Neutrophil (primary cell): ENCODE measurements at regions not wholly inside any gene's neighbourhood (a gene's known extent, or its start where the extent isn't known, plus 50 kb on each side); places are given as distances from the start of the nearest gene placed in this dataset.
A peak's percentile ranks its signal among the peaks of the same experiment; 100 is the strongest.

Source experiments
- H3K27ac ChIP-seq: fragments of 200-600 bp; sonication (generic); 2 replicates; pipeline ENCODE4 v1.5.1; 2016; ENCODE audit warnings: mild to moderate bottlenecking, moderate library complexity
- H3K27me3 ChIP-seq: fragments of 200-600 bp; sonication (generic); 2 replicates; pipeline ENCODE4 v1.6.0; 2016; ENCODE audit warnings: mild to moderate bottlenecking
- H3K36me3 ChIP-seq: fragments of 200-600 bp; sonication (generic); 2 replicates; pipeline ENCODE4 v1.5.1; 2017
- H3K4me1 ChIP-seq, 2 experiments: fragments of 200-600 bp in 1 of 2; sonication (generic) in 1 of 2; 1 replicate in 1 of 2; 2 replicates in 1 of 2; pipeline versions ENCODE4 v1.5.1 to v1.6.1; 2013 to 2016; ENCODE audit warnings: low read depth in 1 of 2, low read length in 1 of 2, mild to moderate bottlenecking in 1 of 2, moderate library complexity in 1 of 2; ENCODE audit not compliant: control insufficient read depth in 1 of 2, insufficient read depth in 1 of 2
- H3K4me3 ChIP-seq, 2 experiments: fragments of 200-600 bp in 1 of 2; sonication (generic) in 1 of 2; 1 replicate in 1 of 2; 2 replicates in 1 of 2; pipeline ENCODE4 v1.5.1; 2013 to 2016; ENCODE audit warnings: low read depth in 1 of 2, low read length in 1 of 2, mild to moderate bottlenecking in 1 of 2, moderate library complexity in 1 of 2
- H3K9me3 ChIP-seq: fragments of 200-600 bp; sonication (generic); 2 replicates; pipeline ENCODE4 v1.5.1; 2016
- CTCF ChIP-seq: fragments of 200-600 bp; sonication (generic); IDR thresholded peaks from 2 replicates; pipeline ENCODE4 v1.5.1; 2016; ENCODE audit warnings: antibody characterized with exemption

- peaks cover 11 to 14% of the 10 kb centered on the region in 2 experiments for H3K4me1 ChIP-seq
- H3K27me3 ChIP-seq: no peaks in the 10 kb centered on the region
- no peaks in the 10 kb centered on the region for H3K9me3 ChIP-seq
- no peak overlapping the region for H3K4me3 ChIP-seq
- no peaks in the 10 kb centered on the region for H3K36me3 ChIP-seq
- no peak overlapping the region for H3K27ac ChIP-seq
- no peak for TF ChIP-seq CTCF
Measured at GRCh38 chr10:31130406-31130805, 98.7 kb upstream of the ZNF438 start.

- TF ChIP-seq CTCF: no peak
- Histone ChIP-seq H3K36me3 (no peaks in the 10 kb centered on the region), H3K4me3 (no peak overlapping the region), H3K27me3 (no peaks in the 10 kb centered on the region), H3K27ac (no peak overlapping the region), H3K4me1 (peaks cover 11 to 14% of the 10 kb centered on the region in 2 experiments), H3K9me3 (no peaks in the 10 kb centered on the region)
Measured at GRCh38 chr10:31131251-31131650, 99.6 kb upstream of the ZNF438 start.

- H3K4me3 ChIP-seq: no peak overlapping the region
- H3K27me3 ChIP-seq: no peaks in the 10 kb centered on the region
- no peaks in the 10 kb centered on the region for H3K36me3 ChIP-seq
- H3K27ac ChIP-seq: no peak overlapping the region
- peaks cover 11 to 14% of the 10 kb centered on the region in 2 experiments for H3K4me1 ChIP-seq
- no peaks in the 10 kb centered on the region for H3K9me3 ChIP-seq
- TF ChIP-seq CTCF: no peak
Measured at GRCh38 chr10:31132681-31133244, 101.1 kb upstream of the ZNF438 start.

- H3K27me3 ChIP-seq: no peaks in the 10 kb centered on the region
- no peaks in the 10 kb centered on the region for H3K36me3 ChIP-seq
- peaks cover 11 to 14% of the 10 kb centered on the region in 2 experiments for H3K4me1 ChIP-seq
- H3K9me3 ChIP-seq: no peaks in the 10 kb centered on the region
- H3K27ac ChIP-seq: peak overlapping the region; percentile 77
- H3K4me3 ChIP-seq: peak overlapping the region; percentile 67 to 71
- TF ChIP-seq CTCF: no peak
Measured at GRCh38 chr10:31133251-31133791, 101.7 kb upstream of the ZNF438 start.

GRCh38 chr10:31133792-31134310, 102.2 kb upstream of the ZNF438 start:
- H3K27ac ChIP-seq: peak overlapping the region; percentile 77
- no peak for TF ChIP-seq CTCF
- H3K4me1 ChIP-seq: peaks cover 11 to 14% of the 10 kb centered on the region in 2 experiments
- H3K9me3 ChIP-seq: no peaks in the 10 kb centered on the region
- no peaks in the 10 kb centered on the region for H3K27me3 ChIP-seq
- H3K36me3 ChIP-seq: no peaks in the 10 kb centered on the region
- peak overlapping the region; percentile 67 to 71 for H3K4me3 ChIP-seq
